ENCODE measurements at regions not wholly inside any gene's neighbourhood (a gene's known extent, or its start where the extent isn't known, plus 50 kb on each side); places are given as distances from the start of the nearest gene placed in this dataset.

- no peak for TF ChIP-seq CTCF (IDR thresholded peaks at IDR 0.05)
- no peak for TF ChIP-seq ZFX (IDR thresholded peaks at IDR 0.05; ENCODE audit: borderline replicate concordance)
Measured at GRCh38 chr15:69842851-69843250, 254.9 kb downstream of the TLE3 start.

All from 22Rv1 (cell line).